Activated T-helper 1 cell treated with anti-CD3 and anti-CD28 coated beads, Interleukin-12 subunit alpha, Interleukin-12 subunit beta, Interleukin-2, Interleukin-4 antibody, amounts not matched to agents 30 ng/mL and 10 ng/mL and 1 ng/mL, durations not matched to agents 14 hours and 24 hours and 36 hours (primary cell): ENCODE measurements at regions not wholly inside any gene's neighbourhood (a gene's known extent, or its start where the extent isn't known, plus 50 kb on each side); places are given as distances from the start of the nearest gene placed in this dataset.
"Not testable (repeated sequence)": the region's sequence is repeated elsewhere in the genome, so short reads cannot be mapped to it uniquely, and the experiment has no call there.

ENCODE experiments used
- DNase-seq: peaks from one replicate; pipeline ENCODE4 v3.0.0; 2021; ENCODE audit warnings: low spot score
- H3K27ac Mint-ChIP-seq: one replicate; pipeline ENCODE4 v1.8.0; 2021; ENCODE audit warnings: mild to moderate bottlenecking, mixed read lengths
- H3K27me3 Mint-ChIP-seq: one replicate; pipeline ENCODE4 v1.8.0; 2022; ENCODE audit warnings: mild to moderate bottlenecking, moderate library complexity, mixed read lengths; ENCODE audit not compliant: insufficient read depth
- H3K36me3 Mint-ChIP-seq: one replicate; pipeline ENCODE4 v1.8.0; 2021; ENCODE audit warnings: low read depth, mixed read lengths
- H3K4me1 Mint-ChIP-seq: one replicate; pipeline ENCODE4 v1.8.0; 2021; ENCODE audit warnings: low read depth, mixed read lengths
- H3K4me3 Mint-ChIP-seq: one replicate; pipeline ENCODE4 v1.8.0; 2021; ENCODE audit warnings: mild to moderate bottlenecking, moderate library complexity, mixed read lengths
- H3K9me3 Mint-ChIP-seq: one replicate; pipeline ENCODE4 v1.8.0; 2021; ENCODE audit warnings: mixed read lengths
- intact Hi-C: fragments of 100-400 bp; cut with micrococcal nuclease; formaldehyde crosslinking; loops from one replicate; pipeline ENCODE4 v1.15.1; 2024

GRCh38 chr4:64125354-64125753 is 283.9 kb downstream of the TECRL start:
- Mint-ChIP-seq H3K36me3 (no peaks in the 10 kb centered on the region), H3K27ac (no peak overlapping the region)

GRCh38 chr4:64121803-64122202 is 287.4 kb downstream of the TECRL start:
- DNase-seq, result no peak
- Mint-ChIP-seq H3K4me3 (no peak overlapping the region), H3K9me3 (peaks cover 17% of the 10 kb centered on the region), H3K36me3 (no peaks in the 10 kb centered on the region), H3K27me3 (no peaks in the 10 kb centered on the region), H3K4me1 (no peaks in the 10 kb centered on the region), H3K27ac (no peak overlapping the region)
- intact Hi-C loops, result no loop called here

More at GRCh38 chr4:64125354-64125753, 283.9 kb downstream of the TECRL start:
- intact Hi-C loops, result no loop called here
- no peak for DNase-seq
- H3K27me3 Mint-ChIP-seq, result no peaks in the 10 kb centered on the region
- peaks cover 12% of the 10 kb centered on the region for H3K9me3 Mint-ChIP-seq
- no peak overlapping the region for H3K4me3 Mint-ChIP-seq
- no peaks in the 10 kb centered on the region for H3K4me1 Mint-ChIP-seq

- intact Hi-C loops, result no loop called here
- no peaks in the 10 kb centered on the region for H3K36me3 Mint-ChIP-seq
- no peak overlapping the region for H3K27ac Mint-ChIP-seq
- H3K4me3 Mint-ChIP-seq, result no peak overlapping the region
- no peak for DNase-seq
- peaks cover 4% of the 10 kb centered on the region for H3K9me3 Mint-ChIP-seq
- no peaks in the 10 kb centered on the region for H3K4me1 Mint-ChIP-seq
- no peaks in the 10 kb centered on the region for H3K27me3 Mint-ChIP-seq
Measured at GRCh38 chr4:64105903-64106302, 303.3 kb downstream of the TECRL start.

- no peak overlapping the region for H3K27ac Mint-ChIP-seq
- intact Hi-C loops, result no loop called here
- no peaks in the 10 kb centered on the region for H3K27me3 Mint-ChIP-seq
- no peak for DNase-seq
- H3K9me3 Mint-ChIP-seq, result no peaks in the 10 kb centered on the region
- no peak overlapping the region for H3K4me3 Mint-ChIP-seq
- H3K36me3 Mint-ChIP-seq, result no peaks in the 10 kb centered on the region
- no peaks in the 10 kb centered on the region for H3K4me1 Mint-ChIP-seq
Measured at GRCh38 chr4:64095398-64095797, 313.9 kb downstream of the TECRL start.

GRCh38 chr4:64079316-64079715 is 329.9 kb downstream of the TECRL start:
- H3K36me3 Mint-ChIP-seq, result no peaks in the 10 kb centered on the region
- no peak for DNase-seq
- peaks cover 5% of the 10 kb centered on the region for H3K9me3 Mint-ChIP-seq
- no peak overlapping the region for H3K4me3 Mint-ChIP-seq
- intact Hi-C loops, result no loop called here
- H3K4me1 Mint-ChIP-seq, result no peaks in the 10 kb centered on the region
- no peak overlapping the region for H3K27ac Mint-ChIP-seq
- no peaks in the 10 kb centered on the region for H3K27me3 Mint-ChIP-seq

- H3K27ac Mint-ChIP-seq, result no peak overlapping the region
- peaks cover under 1% of the 10 kb centered on the region for H3K9me3 Mint-ChIP-seq
- H3K4me3 Mint-ChIP-seq, result no peak overlapping the region
- DNase-seq, result no peak
- H3K4me1 Mint-ChIP-seq, result no peaks in the 10 kb centered on the region
- intact Hi-C loops, result no loop called here
- no peaks in the 10 kb centered on the region for H3K27me3 Mint-ChIP-seq
- no peaks in the 10 kb centered on the region for H3K36me3 Mint-ChIP-seq
Measured at GRCh38 chr4:64068096-64068495, 341.2 kb downstream of the TECRL start.

- H3K4me1 Mint-ChIP-seq, result no peaks in the 10 kb centered on the region
- H3K4me3 Mint-ChIP-seq, result no peak overlapping the region
- H3K27me3 Mint-ChIP-seq, result no peaks in the 10 kb centered on the region
- peaks cover 1% of the 10 kb centered on the region for H3K9me3 Mint-ChIP-seq
- intact Hi-C loops, result no loop called here
- DNase-seq, result no peak
- no peaks in the 10 kb centered on the region for H3K36me3 Mint-ChIP-seq
- no peak overlapping the region for H3K27ac Mint-ChIP-seq
Measured at GRCh38 chr4:64062991-64063390, 346.3 kb downstream of the TECRL start.

- intact Hi-C loops, H3K27ac Mint-ChIP-seq, H3K4me1 Mint-ChIP-seq, DNase-seq, H3K27me3 Mint-ChIP-seq, H3K36me3 Mint-ChIP-seq, H3K9me3 Mint-ChIP-seq, H3K4me3 Mint-ChIP-seq: not testable (repeated sequence)
Measured at GRCh38 chr4:64037033-64037432, 372.2 kb downstream of the TECRL start.

- Mint-ChIP-seq H3K27me3 (no peaks in the 10 kb centered on the region), H3K27ac (no peak overlapping the region), H3K4me3 (no peak overlapping the region), H3K9me3 (peaks cover 36% of the 10 kb centered on the region), H3K4me1 (no peaks in the 10 kb centered on the region), H3K36me3 (no peaks in the 10 kb centered on the region)
- no peak for DNase-seq
- intact Hi-C loops, result no loop called here
Measured at GRCh38 chr4:64022560-64022959, 386.7 kb downstream of the TECRL start.

GRCh38 chr4:64016893-64017292 is 392.4 kb downstream of the TECRL start:
- Mint-ChIP-seq H3K9me3 (peaks cover 28% of the 10 kb centered on the region), H3K36me3 (no peaks in the 10 kb centered on the region), H3K4me3 (no peak overlapping the region), H3K27me3 (no peaks in the 10 kb centered on the region), H3K27ac (no peak overlapping the region), H3K4me1 (no peaks in the 10 kb centered on the region)
- no peak for DNase-seq
- intact Hi-C loops, result no loop called here

GRCh38 chr4:64014647-64015046 is 394.6 kb downstream of the TECRL start:
- no peak for DNase-seq
- no peaks in the 10 kb centered on the region for H3K27me3 Mint-ChIP-seq
- no peak overlapping the region for H3K4me3 Mint-ChIP-seq
- H3K27ac Mint-ChIP-seq, result no peak overlapping the region
- H3K4me1 Mint-ChIP-seq, result no peaks in the 10 kb centered on the region
- intact Hi-C loops, result no loop called here
- H3K9me3 Mint-ChIP-seq, result peaks cover 25% of the 10 kb centered on the region
- H3K36me3 Mint-ChIP-seq, result no peaks in the 10 kb centered on the region

- no peaks in the 10 kb centered on the region for H3K4me1 Mint-ChIP-seq
Measured at GRCh38 chr4:64001229-64001898, 407.9 kb downstream of the TECRL start.

GRCh38 chr4:64000241-64000640 is 409.0 kb downstream of the TECRL start:
- H3K27me3 Mint-ChIP-seq, result no peaks in the 10 kb centered on the region
- no peak overlapping the region for H3K4me3 Mint-ChIP-seq
- no peaks in the 10 kb centered on the region for H3K36me3 Mint-ChIP-seq

More at GRCh38 chr4:64001229-64001898, 407.9 kb downstream of the TECRL start:
- intact Hi-C loops, result no loop called here
- Mint-ChIP-seq H3K4me3 (no peak overlapping the region), H3K27me3 (no peaks in the 10 kb centered on the region), H3K9me3 (peaks cover 17% of the 10 kb centered on the region), H3K36me3 (no peaks in the 10 kb centered on the region), H3K27ac (no peak overlapping the region)
- no peak for DNase-seq

GRCh38 chr4:63986253-63986652 is 423.0 kb downstream of the TECRL start:
- Mint-ChIP-seq H3K4me3 (no peak overlapping the region), H3K27ac (no peak overlapping the region), H3K4me1 (no peaks in the 10 kb centered on the region), H3K9me3 (peaks cover 21% of the 10 kb centered on the region), H3K27me3 (no peaks in the 10 kb centered on the region), H3K36me3 (no peaks in the 10 kb centered on the region)
- intact Hi-C loops, result no loop called here
- DNase-seq, result no peak

More at GRCh38 chr4:64000241-64000640, 409.0 kb downstream of the TECRL start:
- intact Hi-C loops, result no loop called here
- H3K27ac Mint-ChIP-seq, result no peak overlapping the region
- no peak for DNase-seq
- no peaks in the 10 kb centered on the region for H3K4me1 Mint-ChIP-seq
- peaks cover 21% of the 10 kb centered on the region for H3K9me3 Mint-ChIP-seq
